ENCODE measurements at regions not wholly inside any gene's neighbourhood (a gene's known extent, or its start where the extent isn't known, plus 50 kb on each side); places are given as distances from the start of the nearest gene placed in this dataset.

GRCh38 chr18:22723773-22724172 lies 209.4 kb upstream of the RBBP8 start:
- Histone ChIP-seq H4K20me1 (ENCODE audit: insufficient read depth, low read length) (no peaks in the 10 kb centered on the region), H2AFZ (ENCODE audit: low read length) (no peak overlapping the region), H3K27me3 (ENCODE audit: insufficient read depth, low read length) (no peaks in the 10 kb centered on the region), H3K36me3 (ENCODE audit: insufficient read depth, low read length) (no peaks in the 10 kb centered on the region), H3F3A (ENCODE audit: insufficient read depth, low read length) (no peaks in the 10 kb centered on the region), H3K79me2 (ENCODE audit: insufficient read depth, low read length) (no peaks in the 10 kb centered on the region), H3K4me3 (ENCODE audit: low read depth, low read length, poor library complexity, severe bottlenecking) (no peak overlapping the region), H3K4me2 (ENCODE audit: low read length) (no peak overlapping the region), H3K4me1 (ENCODE audit: insufficient read depth, low read length, severe bottlenecking) (no peaks in the 10 kb centered on the region), H3K9me3 (ENCODE audit: low read length) (no peaks in the 10 kb centered on the region), H3K9me2 (ENCODE audit: low read depth, low read length) (no peaks in the 10 kb centered on the region), H3K27ac (ENCODE audit: low read depth, low read length, poor library complexity, severe bottlenecking) (no peak overlapping the region), H3K9ac (ENCODE audit: low read length) (no peak overlapping the region)
- TF ChIP-seq EZH2 (IDR thresholded peaks at IDR 0.05; ENCODE audit: borderline replicate concordance, low read length) = no peak
- TF ChIP-seq, protein P1, sequence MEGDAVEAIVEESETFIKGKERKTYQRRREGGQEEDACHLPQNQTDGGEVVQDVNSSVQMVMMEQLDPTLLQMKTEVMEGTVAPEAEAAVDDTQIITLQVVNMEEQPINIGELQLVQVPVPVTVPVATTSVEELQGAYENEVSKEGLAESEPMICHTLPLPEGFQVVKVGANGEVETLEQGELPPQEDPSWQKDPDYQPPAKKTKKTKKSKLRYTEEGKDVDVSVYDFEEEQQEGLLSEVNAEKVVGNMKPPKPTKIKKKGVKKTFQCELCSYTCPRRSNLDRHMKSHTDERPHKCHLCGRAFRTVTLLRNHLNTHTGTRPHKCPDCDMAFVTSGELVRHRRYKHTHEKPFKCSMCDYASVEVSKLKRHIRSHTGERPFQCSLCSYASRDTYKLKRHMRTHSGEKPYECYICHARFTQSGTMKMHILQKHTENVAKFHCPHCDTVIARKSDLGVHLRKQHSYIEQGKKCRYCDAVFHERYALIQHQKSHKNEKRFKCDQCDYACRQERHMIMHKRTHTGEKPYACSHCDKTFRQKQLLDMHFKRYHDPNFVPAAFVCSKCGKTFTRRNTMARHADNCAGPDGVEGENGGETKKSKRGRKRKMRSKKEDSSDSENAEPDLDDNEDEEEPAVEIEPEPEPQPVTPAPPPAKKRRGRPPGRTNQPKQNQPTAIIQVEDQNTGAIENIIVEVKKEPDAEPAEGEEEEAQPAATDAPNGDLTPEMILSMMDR (IDR thresholded peaks at IDR 0.05; ENCODE audit: low read length) = no peak

DNA sequence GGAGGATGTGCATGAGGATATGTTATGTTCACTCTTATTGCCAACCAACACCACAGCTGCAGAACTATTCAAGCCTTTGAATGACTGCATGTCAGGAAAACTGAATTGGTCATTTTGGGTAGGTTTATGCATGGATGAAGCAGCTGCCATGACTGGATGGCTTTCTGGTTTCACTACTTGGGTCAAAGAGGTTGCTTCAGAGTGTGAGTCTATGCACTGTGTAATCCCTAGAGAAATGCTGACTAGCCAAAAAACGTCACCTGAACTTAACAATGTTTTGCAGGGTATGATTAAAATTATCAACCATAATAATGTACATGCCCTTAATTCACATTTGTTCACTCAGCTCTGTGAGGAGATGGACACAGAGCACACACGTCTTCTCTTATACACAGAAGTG lies 206.7 kb upstream of the RBBP8 start:
- no peak for TF ChIP-seq EZH2 (IDR thresholded peaks at IDR 0.05; ENCODE audit: borderline replicate concordance, low read length)
- TF ChIP-seq, protein P1 (IDR thresholded peaks at IDR 0.05; ENCODE audit: low read length) = no peak
- no peaks in the 10 kb centered on the region for H3K27me3 ChIP-seq (ENCODE audit: insufficient read depth, low read length)
- H3K4me2 ChIP-seq (ENCODE audit: low read length) = no peak overlapping the region
- H3K79me2 ChIP-seq (ENCODE audit: insufficient read depth, low read length) = no peaks in the 10 kb centered on the region
- no peaks in the 10 kb centered on the region for H3F3A ChIP-seq (ENCODE audit: insufficient read depth, low read length)
- H3K9me3 ChIP-seq (ENCODE audit: low read length) = no peaks in the 10 kb centered on the region
- H4K20me1 ChIP-seq (ENCODE audit: insufficient read depth, low read length) = no peaks in the 10 kb centered on the region
- no peak overlapping the region for H3K4me3 ChIP-seq (ENCODE audit: low read depth, low read length, poor library complexity, severe bottlenecking)
- no peak overlapping the region for H3K27ac ChIP-seq (ENCODE audit: low read depth, low read length, poor library complexity, severe bottlenecking)
- H3K36me3 ChIP-seq (ENCODE audit: insufficient read depth, low read length) = no peaks in the 10 kb centered on the region
- no peak overlapping the region for H3K9ac ChIP-seq (ENCODE audit: low read length)
- H3K4me1 ChIP-seq (ENCODE audit: insufficient read depth, low read length, severe bottlenecking) = no peaks in the 10 kb centered on the region
- no peak overlapping the region for H2AFZ ChIP-seq (ENCODE audit: low read length)
- no peaks in the 10 kb centered on the region for H3K9me2 ChIP-seq (ENCODE audit: low read depth, low read length)

GRCh38 chr18:22728016-22728415 lies 205.1 kb upstream of the RBBP8 start:
- no peak overlapping the region for H3K27ac ChIP-seq (ENCODE audit: low read depth, low read length, poor library complexity, severe bottlenecking)
- no peak overlapping the region for H3K4me3 ChIP-seq (ENCODE audit: low read depth, low read length, poor library complexity, severe bottlenecking)
- no peaks in the 10 kb centered on the region for H4K20me1 ChIP-seq (ENCODE audit: insufficient read depth, low read length)
- no peaks in the 10 kb centered on the region for H3K9me2 ChIP-seq (ENCODE audit: low read depth, low read length)
- H3K27me3 ChIP-seq (ENCODE audit: insufficient read depth, low read length) = no peaks in the 10 kb centered on the region
- TF ChIP-seq, protein P1 (IDR thresholded peaks at IDR 0.05; ENCODE audit: low read length) = no peak
- no peak for TF ChIP-seq EZH2 (IDR thresholded peaks at IDR 0.05; ENCODE audit: borderline replicate concordance, low read length)
- H3F3A ChIP-seq (ENCODE audit: insufficient read depth, low read length) = no peaks in the 10 kb centered on the region
- H2AFZ ChIP-seq (ENCODE audit: low read length) = no peak overlapping the region
- no peak overlapping the region for H3K9ac ChIP-seq (ENCODE audit: low read length)
- no peaks in the 10 kb centered on the region for H3K9me3 ChIP-seq (ENCODE audit: low read length)
- no peaks in the 10 kb centered on the region for H3K4me1 ChIP-seq (ENCODE audit: insufficient read depth, low read length, severe bottlenecking)
- no peaks in the 10 kb centered on the region for H3K79me2 ChIP-seq (ENCODE audit: insufficient read depth, low read length)
- H3K36me3 ChIP-seq (ENCODE audit: insufficient read depth, low read length) = no peaks in the 10 kb centered on the region
- no peak overlapping the region for H3K4me2 ChIP-seq (ENCODE audit: low read length)
